Kidney (tissue), 13 donors: ENCODE measurements at regions not wholly inside any gene's neighbourhood (a gene's known extent, or its start where the extent isn't known, plus 50 kb on each side); places are given as distances from the start of the nearest gene placed in this dataset.

Experiments used
- DNase-seq, 5 donors: peaks; one replicate each; pipeline ENCODE4 v3.0.0-alpha.2; 2013 to 2020
- FAIRE-seq: peaks from 2 replicates; lab custom pipeline; 2012; peaks lifted over from hg19 to GRCh38; lab: Jason Lieb, UNC
- H3K27ac ChIP-seq, 2 donors: one replicate each; pipeline ENCODE4 v1.7.0; 2013; ENCODE audit warnings: low read depth in 2 of 2, low read length in 2 of 2, inconsistent platforms in 1 of 2
- H3K27me3 ChIP-seq: one replicate; pipeline ENCODE4 v1.7.1; 2013; ENCODE audit warnings: low read length, inconsistent platforms; ENCODE audit not compliant: control insufficient read depth, insufficient read depth
- H3K36me3 ChIP-seq, 3 donors: one replicate each; pipeline versions ENCODE4 v1.7.0 to v1.7.1; 2013; ENCODE audit warnings: low read length in 3 of 3, control low read depth in 1 of 3, inconsistent platforms in 1 of 3; ENCODE audit not compliant: insufficient read depth in 3 of 3, control insufficient read depth in 2 of 3
- H3K4me1 ChIP-seq, 3 donors: one replicate each; pipeline versions ENCODE4 v1.7.0 to v1.7.1; 2013; ENCODE audit warnings: low read length in 3 of 3, inconsistent platforms in 1 of 3, low read depth in 1 of 3; ENCODE audit not compliant: control insufficient read depth in 2 of 3, insufficient read depth in 2 of 3
- H3K4me3 ChIP-seq, 3 donors: one replicate each; pipeline versions ENCODE4 v1.7.0 to v1.8.1; 2013; ENCODE audit warnings: low read length in 3 of 3, control low read depth in 1 of 3, inconsistent platforms in 1 of 3
- H3K9ac ChIP-seq, 3 donors: one replicate each; pipeline versions ENCODE4 v1.7.0 to v1.7.1; 2013; ENCODE audit warnings: low read length in 3 of 3, control low read depth in 1 of 3, inconsistent platforms in 1 of 3
- H3K9me3 ChIP-seq, 3 donors: one replicate each; pipeline versions ENCODE4 v1.7.0 to v1.7.1; 2013; ENCODE audit warnings: low read length in 3 of 3, control low read depth in 1 of 3, inconsistent platforms in 1 of 3; ENCODE audit not compliant: control insufficient read depth in 2 of 3, insufficient read depth in 1 of 3
- intact Hi-C: fragments of 100-400 bp; cut with DNase I; formaldehyde crosslinking; loops from one replicate; pipeline ENCODE4 v1.11.1; 2022
- TF ChIP-seq, protein P1 (sequence below): IDR thresholded peaks from 3 replicates; pipeline ENCODE4 v1.5.1; 2012; ENCODE audit warnings: mild to moderate bottlenecking, moderate library complexity, borderline replicate concordance; ENCODE audit not compliant: insufficient read depth; ENCODE audit errors: extremely low read depth
- donor health status: control.
- donor health status: control.
- donor health status: control.
- donor health status: control.
- donor health status: control.
- donor health status: DM: yes; HTN: yes; CAD: no.
- donor health status: Normal renal cell carcinoma (clear cell type).

- H3K36me3 ChIP-seq: no peaks in the 10 kb centered on the region
- H3K27ac ChIP-seq: no peak overlapping the region
- TF ChIP-seq, protein P1, sequence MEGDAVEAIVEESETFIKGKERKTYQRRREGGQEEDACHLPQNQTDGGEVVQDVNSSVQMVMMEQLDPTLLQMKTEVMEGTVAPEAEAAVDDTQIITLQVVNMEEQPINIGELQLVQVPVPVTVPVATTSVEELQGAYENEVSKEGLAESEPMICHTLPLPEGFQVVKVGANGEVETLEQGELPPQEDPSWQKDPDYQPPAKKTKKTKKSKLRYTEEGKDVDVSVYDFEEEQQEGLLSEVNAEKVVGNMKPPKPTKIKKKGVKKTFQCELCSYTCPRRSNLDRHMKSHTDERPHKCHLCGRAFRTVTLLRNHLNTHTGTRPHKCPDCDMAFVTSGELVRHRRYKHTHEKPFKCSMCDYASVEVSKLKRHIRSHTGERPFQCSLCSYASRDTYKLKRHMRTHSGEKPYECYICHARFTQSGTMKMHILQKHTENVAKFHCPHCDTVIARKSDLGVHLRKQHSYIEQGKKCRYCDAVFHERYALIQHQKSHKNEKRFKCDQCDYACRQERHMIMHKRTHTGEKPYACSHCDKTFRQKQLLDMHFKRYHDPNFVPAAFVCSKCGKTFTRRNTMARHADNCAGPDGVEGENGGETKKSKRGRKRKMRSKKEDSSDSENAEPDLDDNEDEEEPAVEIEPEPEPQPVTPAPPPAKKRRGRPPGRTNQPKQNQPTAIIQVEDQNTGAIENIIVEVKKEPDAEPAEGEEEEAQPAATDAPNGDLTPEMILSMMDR: no peak
- FAIRE-seq (no peak), DNase-seq (peak in 2 of 5 donors; percentile 27)
- H3K9ac ChIP-seq: no peak overlapping the region
- intact Hi-C loops: no loop called here
- no peaks in the 10 kb centered on the region for H3K27me3 ChIP-seq
- H3K4me1 ChIP-seq: no peaks in the 10 kb centered on the region
- H3K4me3 ChIP-seq: no peak overlapping the region
- no peaks in the 10 kb centered on the region for H3K9me3 ChIP-seq
Measured at GRCh38 chr12:58487255-58487654, 433.0 kb downstream of the LRIG3 start.

- H3K27me3 ChIP-seq: no peaks in the 10 kb centered on the region
- no peaks in the 10 kb centered on the region for H3K4me1 ChIP-seq
- no peak for FAIRE-seq
- no peak overlapping the region for H3K9ac ChIP-seq
- TF ChIP-seq, protein P1: no peak
- intact Hi-C loops: no loop called here
- no peak overlapping the region for H3K4me3 ChIP-seq
- H3K9me3 ChIP-seq: no peaks in the 10 kb centered on the region
- DNase-seq: peak in 3 of 5 donors; percentile 17 to 60 (median 53)
- no peak overlapping the region for H3K27ac ChIP-seq
- no peaks in the 10 kb centered on the region for H3K36me3 ChIP-seq
Measured at GRCh38 chr12:58487678-58488161, 432.6 kb downstream of the LRIG3 start.

GRCh38 chr12:58489394-58489793, 430.9 kb downstream of the LRIG3 start:
- DNase-seq (peak in 1 of 5 donors; percentile 10), FAIRE-seq (no peak)
- Histone ChIP-seq H3K27ac (no peak overlapping the region), H3K9me3 (no peaks in the 10 kb centered on the region), H3K36me3 (no peaks in the 10 kb centered on the region), H3K4me3 (no peak overlapping the region), H3K27me3 (no peaks in the 10 kb centered on the region), H3K9ac (no peak overlapping the region), H3K4me1 (no peaks in the 10 kb centered on the region)
- intact Hi-C loops: no loop called here
- TF ChIP-seq, protein P1: no peak

GRCh38 chr12:58491306-58491705, 429.0 kb downstream of the LRIG3 start:
- DNase-seq (no peak), FAIRE-seq (no peak)
- Histone ChIP-seq H3K27me3 (no peaks in the 10 kb centered on the region), H3K27ac (no peak overlapping the region), H3K9ac (no peak overlapping the region), H3K4me1 (no peaks in the 10 kb centered on the region), H3K36me3 (no peaks in the 10 kb centered on the region), H3K4me3 (no peak overlapping the region), H3K9me3 (no peaks in the 10 kb centered on the region)
- TF ChIP-seq, protein P1: no peak
- intact Hi-C loops: no loop called here
